Astrocyte (in vitro differentiated cells and primary cell): ENCODE measurements at regions not wholly inside any gene's neighbourhood (a gene's known extent, or its start where the extent isn't known, plus 50 kb on each side); places are given as distances from the start of the nearest gene placed in this dataset.
A peak's percentile ranks its signal among the peaks of the same experiment; 100 is the strongest.

Experiments
- DNase-seq: peaks from one replicate; pipeline ENCODE4 v3.0.0-alpha.2; 2010; ENCODE audit warnings: low read depth
- FAIRE-seq: peaks from 2 replicates; lab custom pipeline; 2011; peaks lifted over from hg19 to GRCh38; lab: Jason Lieb, UNC
- H2AFZ ChIP-seq: 2 replicates; pipeline ENCODE4 v1.6.0; 2012; ENCODE audit warnings: low read depth, low read length, inconsistent platforms
- H3K27ac ChIP-seq: 2 replicates; pipeline ENCODE4 v1.5.1; 2011; ENCODE audit warnings: low read depth, low read length, inconsistent platforms
- H3K27me3 ChIP-seq: 2 replicates; pipeline ENCODE4 v1.6.0; 2011; ENCODE audit warnings: low read length, inconsistent platforms; ENCODE audit not compliant: insufficient read depth
- H3K36me3 ChIP-seq: 2 replicates; pipeline ENCODE4 v1.5.1; 2011; ENCODE audit warnings: low read length, inconsistent platforms; ENCODE audit not compliant: insufficient read depth
- H3K4me1 ChIP-seq: 2 replicates; pipeline ENCODE4 v1.5.1; 2011; ENCODE audit warnings: low read length, inconsistent platforms; ENCODE audit not compliant: insufficient read depth
- H3K4me2 ChIP-seq: 2 replicates; pipeline ENCODE4 v1.6.0; 2012; ENCODE audit warnings: low read length, inconsistent platforms
- H3K4me3 ChIP-seq: 2 replicates; pipeline ENCODE4 v1.5.1; 2011; ENCODE audit warnings: low read depth, mild to moderate bottlenecking, low read length, inconsistent platforms; ENCODE audit not compliant: insufficient read depth
- H3K79me2 ChIP-seq: 2 replicates; pipeline ENCODE4 v1.6.0; 2012; ENCODE audit warnings: mild to moderate bottlenecking, low read length, inconsistent platforms; ENCODE audit not compliant: insufficient read depth
- H3K9ac ChIP-seq: 2 replicates; pipeline ENCODE4 v1.6.0; 2012; ENCODE audit warnings: mild to moderate bottlenecking, low read length, inconsistent platforms
- H3K9me3 ChIP-seq: 2 replicates; pipeline ENCODE4 v1.5.1; 2012; ENCODE audit warnings: low read depth, mild to moderate bottlenecking, low read length, inconsistent platforms; ENCODE audit not compliant: insufficient read depth
- H4K20me1 ChIP-seq: 2 replicates; pipeline ENCODE4 v1.6.0; 2012; ENCODE audit warnings: low read length, inconsistent platforms; ENCODE audit not compliant: insufficient read depth
- H3K27ac Mint-ChIP-seq: one replicate; pipeline ENCODE4 v1.8.0; 2021; ENCODE audit warnings: mild to moderate bottlenecking, mixed read lengths; ENCODE audit not compliant: unreplicated experiment
- H3K27me3 Mint-ChIP-seq: one replicate; pipeline ENCODE4 v1.8.0; 2021; ENCODE audit warnings: low read depth, mixed read lengths; ENCODE audit not compliant: unreplicated experiment
- H3K36me3 Mint-ChIP-seq: one replicate; pipeline ENCODE4 v1.8.0; 2021; ENCODE audit warnings: low read depth, mixed read lengths; ENCODE audit not compliant: unreplicated experiment
- H3K4me1 Mint-ChIP-seq: one replicate; pipeline ENCODE4 v1.8.0; 2021; ENCODE audit warnings: low read depth, mixed read lengths; ENCODE audit not compliant: unreplicated experiment
- H3K4me3 Mint-ChIP-seq: one replicate; pipeline ENCODE4 v1.8.0; 2021; ENCODE audit warnings: mild to moderate bottlenecking, moderate library complexity, mixed read lengths; ENCODE audit not compliant: unreplicated experiment
- H3K9me3 Mint-ChIP-seq: one replicate; pipeline ENCODE4 v1.8.0; 2021; ENCODE audit warnings: mild to moderate bottlenecking, mixed read lengths; ENCODE audit not compliant: unreplicated experiment
- CTCF ChIP-seq: IDR thresholded peaks from 2 replicates; pipeline ENCODE4 v1.5.1; 2011; ENCODE audit warnings: low read depth, mild to moderate bottlenecking, inconsistent platforms, low read length, moderate library complexity; ENCODE audit not compliant: insufficient read depth
- EZH2 ChIP-seq: IDR thresholded peaks from 2 replicates; pipeline ENCODE4 v1.6.1; 2012; ENCODE audit warnings: mild to moderate bottlenecking, low read length, inconsistent platforms; ENCODE audit not compliant: insufficient read depth

GRCh38 chr2:51213826-51214225 is 181.9 kb upstream of the NRXN1 start:
- no peak for FAIRE-seq
- Mint-ChIP-seq H3K36me3 (no peaks in the 10 kb centered on the region), H3K4me3 (no peak overlapping the region), H3K4me1 (no peaks in the 10 kb centered on the region), H3K27me3 (no peaks in the 10 kb centered on the region), H3K27ac (no peak overlapping the region), H3K9me3 (no peaks in the 10 kb centered on the region)
- H3K9ac ChIP-seq, result no peak overlapping the region
- H3K36me3 ChIP-seq, result no peaks in the 10 kb centered on the region
- H3K79me2 ChIP-seq, result no peaks in the 10 kb centered on the region
- H2AFZ ChIP-seq, result no peak overlapping the region
- H3K27me3 ChIP-seq, result no peaks in the 10 kb centered on the region
- peak; percentile 49 for DNase-seq
- peaks cover 3% of the 10 kb centered on the region for H3K4me1 ChIP-seq
- H3K27ac ChIP-seq, result no peak overlapping the region
- H3K9me3 ChIP-seq, result no peaks in the 10 kb centered on the region
- no peak overlapping the region for H3K4me3 ChIP-seq
- no peak overlapping the region for H3K4me2 ChIP-seq
- H4K20me1 ChIP-seq, result no peaks in the 10 kb centered on the region
- TF ChIP-seq CTCF (no peak), EZH2 (no peak)

- Histone ChIP-seq H3K4me1 (peaks cover 3% of the 10 kb centered on the region), H3K4me3 (no peak overlapping the region), H3K9me3 (no peaks in the 10 kb centered on the region), H3K27ac (no peak overlapping the region), H3K79me2 (no peaks in the 10 kb centered on the region), H4K20me1 (no peaks in the 10 kb centered on the region), H3K27me3 (no peaks in the 10 kb centered on the region), H3K9ac (no peak overlapping the region), H3K36me3 (no peaks in the 10 kb centered on the region), H2AFZ (no peak overlapping the region), H3K4me2 (no peak overlapping the region)
- no peak overlapping the region for H3K4me3 Mint-ChIP-seq
- DNase-seq (no peak), FAIRE-seq (no peak)
- no peak for TF ChIP-seq EZH2
- TF ChIP-seq CTCF, result no peak
- no peaks in the 10 kb centered on the region for H3K4me1 Mint-ChIP-seq
- H3K36me3 Mint-ChIP-seq, result no peaks in the 10 kb centered on the region
- H3K27me3 Mint-ChIP-seq, result no peaks in the 10 kb centered on the region
- H3K9me3 Mint-ChIP-seq, result no peaks in the 10 kb centered on the region
- H3K27ac Mint-ChIP-seq, result no peak overlapping the region
Observed at GRCh38 chr2:51212374-51212773, 180.4 kb upstream of the NRXN1 start.

GRCh38 chr2:51208521-51208920 is 176.6 kb upstream of the NRXN1 start:
- H3K27ac Mint-ChIP-seq, result no peak overlapping the region
- H3K9me3 ChIP-seq, result no peaks in the 10 kb centered on the region
- TF ChIP-seq EZH2, result no peak
- TF ChIP-seq CTCF, result no peak
- H3K27ac ChIP-seq, result no peak overlapping the region
- H3K27me3 ChIP-seq, result no peaks in the 10 kb centered on the region
- H3K36me3 Mint-ChIP-seq, result no peaks in the 10 kb centered on the region
- no peaks in the 10 kb centered on the region for H3K36me3 ChIP-seq
- no peak overlapping the region for H2AFZ ChIP-seq
- no peak overlapping the region for H3K4me3 ChIP-seq
- H4K20me1 ChIP-seq, result no peaks in the 10 kb centered on the region
- DNase-seq, result no peak
- no peaks in the 10 kb centered on the region for H3K4me1 Mint-ChIP-seq
- no peak for FAIRE-seq
- H3K9me3 Mint-ChIP-seq, result no peaks in the 10 kb centered on the region
- no peaks in the 10 kb centered on the region for H3K27me3 Mint-ChIP-seq
- H3K4me1 ChIP-seq, result peaks cover under 1% of the 10 kb centered on the region
- no peak overlapping the region for H3K4me3 Mint-ChIP-seq
- no peaks in the 10 kb centered on the region for H3K79me2 ChIP-seq
- H3K4me2 ChIP-seq, result no peak overlapping the region
- H3K9ac ChIP-seq, result no peak overlapping the region
